COLO668 (cell line): ENCODE measurements at regions not wholly inside any gene's neighbourhood (a gene's known extent, or its start where the extent isn't known, plus 50 kb on each side); places are given as distances from the start of the nearest gene placed in this dataset.

Experiments
- DNase-seq: peaks from one replicate; lab custom pipeline; 2025; ENCODE audit not compliant: unreplicated experiment; lab: John Stamatoyannopoulos, UW

GRCh38 chr1:193609592-193609991 lies 423.2 kb upstream of the B3GALT2 start:
- DNase-seq = no peak

DNA sequence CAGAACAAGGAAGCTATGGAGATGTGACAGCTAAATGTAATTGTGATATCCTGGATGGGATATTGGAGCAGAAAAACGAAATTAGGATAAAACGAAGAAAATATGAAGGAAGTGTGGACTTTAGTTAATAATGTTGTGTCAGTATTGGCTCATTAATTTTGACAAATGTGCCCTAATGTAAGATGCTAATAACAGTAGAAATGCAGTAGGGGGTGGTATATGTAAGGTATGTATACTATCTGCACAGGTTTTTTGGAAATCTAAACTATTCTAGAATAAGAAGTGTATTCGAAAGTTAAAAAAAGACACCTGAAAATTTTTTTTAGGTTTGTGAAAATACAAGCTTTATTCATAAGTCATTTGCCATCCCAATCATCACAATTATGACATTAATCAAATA lies 421.4 kb upstream of the B3GALT2 start:
- DNase-seq = no peak

DNA sequence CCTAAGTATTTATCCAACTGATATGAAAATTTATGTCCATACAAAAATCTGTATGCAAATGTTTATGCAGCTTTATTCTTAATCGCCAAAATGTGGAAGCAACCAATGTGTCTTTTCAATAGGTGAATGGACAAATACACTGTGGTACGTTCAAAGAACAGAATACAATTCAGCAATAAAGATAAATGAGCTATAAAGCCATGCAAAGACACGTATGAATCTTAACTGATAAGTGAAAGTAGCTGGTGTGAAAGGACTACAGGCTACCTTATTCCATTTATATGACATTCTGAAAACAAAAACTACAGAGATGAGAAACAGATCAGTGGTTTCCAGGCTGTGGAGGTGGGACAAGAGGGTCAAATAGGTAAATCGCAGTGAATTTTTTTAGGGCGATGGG lies 419.6 kb upstream of the B3GALT2 start:
- no peak for DNase-seq

- DNase-seq = no peak
Measured at GRCh38 chr1:193602705-193603104, 416.3 kb upstream of the B3GALT2 start.

DNA sequence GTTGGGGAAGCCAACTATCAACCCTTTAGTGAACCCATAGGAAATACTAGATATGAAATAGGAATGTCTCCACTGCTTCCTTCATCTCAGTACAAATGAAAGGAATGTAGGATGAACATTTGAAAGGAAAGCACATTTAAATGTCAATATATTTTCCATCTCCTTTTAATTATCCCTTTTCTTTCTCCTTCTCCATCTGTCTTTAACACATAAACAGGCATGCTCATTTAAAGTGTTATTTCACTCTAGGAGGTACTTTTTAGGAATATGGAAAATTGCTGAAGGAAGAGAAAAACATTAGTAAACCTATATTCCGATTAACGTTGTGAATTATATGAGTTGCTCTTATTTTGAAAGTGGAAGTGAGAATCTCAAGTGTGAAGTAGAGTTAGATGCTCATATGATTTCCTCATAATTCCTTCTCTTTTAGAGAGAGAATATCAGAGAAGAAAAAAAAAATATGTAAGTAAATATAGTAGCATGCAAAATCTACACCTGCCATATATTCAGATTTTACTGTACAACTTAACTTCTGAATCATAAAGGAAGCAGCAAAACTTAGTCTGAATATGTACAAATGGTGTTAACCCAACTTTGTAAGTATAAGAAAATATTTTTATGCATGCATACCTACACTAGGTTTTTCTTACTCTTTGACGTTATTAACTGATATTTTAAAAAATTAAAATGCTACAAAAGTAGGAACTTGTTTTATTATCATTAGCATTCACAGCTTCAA lies 406.9 kb upstream of the B3GALT2 start:
- DNase-seq = no peak

GRCh38 chr1:193592317-193592716 lies 405.9 kb upstream of the B3GALT2 start:
- no peak for DNase-seq

- no peak for DNase-seq
Measured at GRCh38 chr1:193590102-193590501, 403.7 kb upstream of the B3GALT2 start.

DNA sequence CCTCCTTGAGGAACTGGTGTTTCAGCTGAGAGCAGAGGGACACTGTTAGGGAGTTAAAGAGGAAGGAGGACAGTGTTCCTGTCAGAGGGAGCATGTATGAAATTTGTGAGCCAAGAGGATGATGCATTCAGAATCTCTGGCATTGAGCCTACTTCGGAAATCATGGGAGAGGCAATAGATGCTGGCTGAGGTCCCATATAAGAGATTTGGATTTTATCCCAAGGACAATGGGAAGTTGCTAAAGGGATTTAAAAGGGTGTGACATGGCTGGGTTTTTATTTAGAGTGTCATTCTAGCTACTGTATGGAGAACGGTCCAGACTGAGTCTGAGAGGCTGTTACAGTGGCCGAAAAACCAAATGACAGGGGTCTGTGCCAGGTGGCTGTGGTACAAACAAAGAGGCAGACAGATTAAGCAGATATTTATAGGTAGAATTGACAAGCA lies 403.2 kb upstream of the B3GALT2 start:
- DNase-seq = no peak

- DNase-seq = no peak
Measured at GRCh38 chr1:193588311-193589082, 402.1 kb upstream of the B3GALT2 start.

DNA sequence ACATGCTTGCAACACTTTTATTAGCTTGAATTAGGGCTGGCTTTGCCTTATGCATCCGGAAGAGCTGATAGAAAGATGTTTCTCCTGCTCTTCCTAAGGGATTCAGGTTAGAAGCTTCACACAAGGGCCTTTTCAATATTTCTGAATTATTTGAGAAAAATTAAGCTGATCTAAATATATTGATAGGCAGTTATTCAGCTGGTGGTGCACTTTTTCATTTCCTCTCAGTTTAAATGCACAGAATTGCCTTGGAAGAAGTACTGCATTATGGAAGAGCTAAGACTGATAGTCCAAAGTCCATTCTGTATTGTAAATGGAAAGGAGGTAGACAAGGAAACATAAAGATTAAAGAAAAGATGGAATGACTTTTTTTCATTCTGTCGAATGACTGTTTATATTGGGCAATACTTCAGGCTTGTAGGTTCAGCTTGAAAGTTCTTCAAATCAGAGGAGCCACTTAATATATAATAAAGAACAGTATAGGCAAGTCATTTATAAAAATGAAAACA lies 398.4 kb upstream of the B3GALT2 start:
- no peak for DNase-seq

DNA sequence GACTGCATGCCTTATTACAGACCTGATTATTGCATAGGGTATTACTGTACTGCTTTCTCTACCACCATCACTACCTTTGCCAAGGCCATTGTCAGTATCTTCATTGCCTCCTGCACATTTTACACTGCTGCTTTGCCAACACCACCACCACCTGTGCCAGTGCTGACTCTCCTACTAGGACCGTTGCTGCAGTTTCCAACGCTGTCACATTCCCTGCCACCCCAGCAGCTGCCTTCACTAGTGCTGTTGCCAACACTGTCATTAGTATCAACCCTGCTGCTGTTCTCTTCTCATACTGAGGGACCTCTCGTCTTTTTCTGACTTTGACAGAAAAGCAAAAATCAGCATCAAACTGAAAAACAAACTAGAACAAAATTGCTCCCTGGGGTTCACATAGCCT lies 394.9 kb upstream of the B3GALT2 start:
- no peak for DNase-seq

DNA sequence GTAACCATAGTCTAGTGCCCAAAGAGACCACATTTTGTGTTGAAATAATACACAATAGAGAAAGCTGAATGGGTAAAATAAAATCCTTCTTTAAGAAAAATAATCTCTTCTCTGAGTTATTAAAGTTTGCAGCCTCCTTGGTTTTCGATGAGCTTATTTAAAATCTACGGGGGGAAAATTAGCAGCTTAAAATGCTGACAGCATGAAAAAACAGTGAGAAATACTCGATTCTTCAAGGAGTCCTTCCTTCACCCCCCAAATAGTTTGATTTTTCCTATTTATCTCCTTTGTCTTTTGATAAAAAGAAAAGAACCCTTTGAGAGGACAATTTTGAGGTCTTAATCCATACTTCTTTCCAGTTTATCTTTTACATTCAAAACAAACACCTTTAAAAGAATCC lies 394.0 kb upstream of the B3GALT2 start:
- no peak for DNase-seq

GRCh38 chr1:193579323-193579722 lies 392.9 kb upstream of the B3GALT2 start:
- DNase-seq = no peak

- no peak for DNase-seq
Measured at GRCh38 chr1:193574913-193575312, 388.5 kb upstream of the B3GALT2 start.

DNA sequence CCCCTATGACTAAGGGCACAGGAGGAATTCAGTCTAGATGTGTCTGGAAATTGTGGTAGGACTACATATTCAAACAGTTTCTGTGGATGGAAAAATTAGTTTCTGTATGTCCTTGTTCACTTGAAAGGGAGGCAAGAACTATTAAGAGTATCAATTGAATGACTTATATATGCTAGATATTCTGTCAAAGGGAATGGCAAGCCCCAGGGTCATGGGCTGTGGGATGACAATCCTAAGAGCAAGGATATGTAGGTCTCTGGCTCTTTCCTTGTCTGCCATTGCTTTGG lies 383.5 kb upstream of the B3GALT2 start:
- no peak for DNase-seq

DNA sequence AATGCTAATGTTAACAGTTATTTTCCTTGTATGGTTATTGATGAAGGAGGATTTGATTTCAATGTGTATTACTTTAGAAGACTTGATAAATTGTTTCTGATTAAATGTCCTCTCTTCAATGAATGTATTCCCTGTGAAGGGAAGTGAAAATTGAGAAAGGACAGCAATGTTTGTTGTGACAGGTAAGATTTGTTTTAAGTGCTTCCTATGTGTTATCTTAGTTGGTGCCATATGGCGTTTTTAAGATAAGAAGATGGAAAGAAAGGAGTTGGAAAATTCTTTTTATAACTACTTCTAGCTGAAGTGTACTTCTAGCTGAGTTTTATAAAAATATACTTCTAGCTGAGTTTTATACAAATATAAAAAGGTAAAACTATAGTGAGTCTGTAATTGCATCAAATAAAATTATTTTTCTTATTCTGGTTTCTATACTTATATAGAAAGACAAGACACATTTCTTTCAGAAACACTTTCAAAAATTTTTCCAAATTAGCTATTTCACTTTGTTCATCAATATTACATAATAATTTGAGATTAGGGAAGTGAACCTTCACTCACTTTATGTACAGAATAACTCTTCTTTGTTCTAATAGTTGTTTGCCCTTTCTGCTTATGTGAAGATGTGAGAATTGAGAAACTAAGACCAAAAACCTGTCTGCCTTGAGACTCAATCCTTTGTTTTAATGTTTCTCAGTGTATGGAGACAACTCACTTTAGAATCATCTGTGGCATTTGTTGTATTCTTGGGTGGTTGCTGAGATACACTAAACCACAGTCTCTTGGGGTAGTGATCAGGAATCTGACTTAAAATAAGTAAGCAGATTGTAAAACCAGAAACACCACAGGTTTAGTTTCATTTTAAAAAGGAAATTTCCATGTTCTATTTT lies 382.9 kb upstream of the B3GALT2 start:
- no peak for DNase-seq

- no peak for DNase-seq
Measured at GRCh38 chr1:193568512-193568911, 382.1 kb upstream of the B3GALT2 start.

- no peak for DNase-seq
Measured at GRCh38 chr1:193567937-193568336, 381.5 kb upstream of the B3GALT2 start.

- DNase-seq = no peak
Measured at GRCh38 chr1:193566735-193567134, 380.3 kb upstream of the B3GALT2 start.

DNA sequence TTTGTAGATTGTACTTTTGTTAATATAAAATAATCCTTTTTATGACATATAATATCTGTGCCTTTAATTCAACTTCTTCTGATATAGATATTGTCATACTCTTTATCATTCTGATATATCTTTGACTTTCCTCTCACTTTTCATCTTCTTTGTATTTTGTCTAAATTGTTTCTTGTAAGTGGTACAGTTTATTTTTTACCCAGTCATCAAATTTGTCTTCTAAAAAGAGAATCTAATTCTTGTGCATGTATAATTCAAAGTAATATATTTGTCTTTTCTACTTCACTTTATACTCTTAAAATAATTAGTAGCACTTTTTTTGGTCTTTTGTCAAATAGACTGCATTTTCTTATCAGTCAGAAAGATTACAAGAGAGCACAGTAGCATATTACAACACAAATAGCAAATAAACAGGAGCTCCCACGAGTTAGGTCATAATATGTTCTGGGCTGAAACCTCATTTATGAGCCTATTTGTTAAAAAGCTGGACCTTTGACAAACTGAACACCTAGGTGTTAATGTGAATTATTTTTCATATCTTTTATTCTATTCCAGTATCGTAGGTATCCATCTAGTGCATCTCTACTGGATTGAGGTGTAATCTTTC lies 379.7 kb upstream of the B3GALT2 start:
- no peak for DNase-seq

DNA sequence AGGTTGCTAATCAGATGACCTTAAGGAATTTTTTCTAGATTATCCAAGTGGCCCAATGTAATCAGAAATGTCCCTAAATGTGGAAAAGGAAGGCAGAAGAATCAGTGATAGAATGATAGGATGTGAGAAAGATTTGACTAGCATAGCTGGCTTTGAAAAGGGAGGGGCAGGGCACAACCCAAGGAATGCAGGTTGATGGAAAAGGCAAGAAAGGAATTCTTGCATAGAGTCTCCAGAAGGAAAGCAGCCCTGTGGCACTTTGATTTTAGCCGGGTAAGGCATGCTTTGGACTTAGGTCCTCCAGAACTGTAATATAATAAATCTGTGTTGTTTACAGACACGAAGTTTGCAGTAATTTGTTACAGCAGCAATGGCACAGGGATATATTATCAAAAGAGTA lies 375.7 kb upstream of the B3GALT2 start:
- DNase-seq = no peak
